Heart left ventricle (tissue), 16 donors: ENCODE measurements at regions not wholly inside any gene's neighbourhood (a gene's known extent, or its start where the extent isn't known, plus 50 kb on each side); places are given as distances from the start of the nearest gene placed in this dataset.

Experiments
- ATAC-seq, 4 donors: fragments of 200-7000 bp; cut with Tn5 transposase; one replicate each; pipeline ENCODE4 v1.9.1; 2020 to 2022; ENCODE audit warnings: moderate library complexity in 4 of 4, mild to moderate bottlenecking in 3 of 4, moderate number of reproducible peaks in 1 of 4
- DNase-seq, 5 donors: peaks; one replicate each; pipeline ENCODE4 v3.0.0-alpha.2; 2020
- H3K27ac ChIP-seq, 12 donors: fragments of 200-600 bp; sonication (generic) in 4 of 12; one replicate each; pipeline versions ENCODE4 v1.5.0 to v1.8.0; 2016 to 2022; ENCODE audit warnings: mild to moderate bottlenecking in 2 of 12
- H3K27me3 ChIP-seq, 9 donors: fragments of 200-600 bp; sonication (generic) in 2 of 9; one replicate each; pipeline versions ENCODE4 v1.5.1 to v1.8.0; 2016 to 2022; ENCODE audit warnings: mild to moderate bottlenecking in 3 of 9
- H3K36me3 ChIP-seq, 9 donors: fragments of 200-600 bp; sonication (generic) in 2 of 9; one replicate each; pipeline versions ENCODE4 v1.5.0 to v1.8.0; 2018 to 2022; ENCODE audit warnings: mild to moderate bottlenecking in 2 of 9
- H3K4me1 ChIP-seq, 12 donors: fragments of 200-600 bp; sonication (generic) in 4 of 12; one replicate each; pipeline versions ENCODE4 v1.5.0 to v1.8.0; 2016 to 2022; ENCODE audit warnings: mild to moderate bottlenecking in 3 of 12
- H3K4me3 ChIP-seq, 12 donors: fragments of 200-600 bp; sonication (generic) in 4 of 12; one replicate each; pipeline versions ENCODE4 v1.5.0 to v1.8.0; 2017 to 2022; ENCODE audit warnings: mild to moderate bottlenecking in 9 of 12, moderate library complexity in 4 of 12
- H3K9me3 ChIP-seq, 12 donors: fragments of 200-600 bp; sonication (generic) in 4 of 12; one replicate each; pipeline versions ENCODE4 v1.5.0 to v1.8.0; 2016 to 2022; ENCODE audit warnings: mild to moderate bottlenecking in 1 of 12
- POLR2A ChIP-seq, 2 donors: fragments of 450-650 bp; IDR thresholded peaks; one replicate each; pipeline ENCODE4 v1.6.1; 2017; ENCODE audit warnings: antibody characterized with exemption in 2 of 2, mild to moderate bottlenecking in 2 of 2, moderate library complexity in 2 of 2
- WGBS, 4 donors: extraction: QIAGEN DNeasy Blood & Tissue Kit in 2 of 4; methylation state at CpG; one replicate each; pipeline versions ENCODE4 v1.1.5 to v1.1.7; 2013 to 2018; 5-methylcytosine and 5-hydroxymethylcytosine counted together
- intact Hi-C, 10 donors: fragments of 100-400 bp; cut with DNase I; formaldehyde crosslinking; loops; one replicate each; pipeline versions ENCODE4 v1.11.1 to v1.14.2; 2022
- TF ChIP-seq, protein P1 (sequence below), 12 donors: fragments of 200-600 bp; sonication (generic) in 4 of 12; IDR thresholded peaks; one replicate each; pipeline versions ENCODE4 v1.5.0 to v1.8.0; 2018 to 2022; ENCODE audit warnings: antibody characterized with exemption in 12 of 12, mild to moderate bottlenecking in 5 of 12
- donor health status: ischemic (EF 13 %, LVEDD 7.1; RV severe dilation, severe dysfunction).
- donor health status: healthy with polysubstance abuse.
- donor health status: DM: no; HTN: yes; CAD: no.
- donor health status: DM: no; HTN: no; CAD: no.
- donor health status: ischemic (EF 25% LVEDD 6.9; RV normal size, moderate dysfunction).
- donor health status: ischemic (EF 25% LVEDD 5.7; RV mildly dilated, moderate dysfunction).
- donor health status: healthy.
- donor health status: DM: yes; HTN: yes; CAD: no.
- donor health status: ischemic (EF 35%, LVEDD 5.7; RV mildly dilated, moderate dysfunction).
- donor health status: nonischemic (EF 11% LVEDD 7.7; RV severe dilation, severe dysfunction).
- donor health status: DM: yes; HTN: yes; CAD: no.
- donor health status: PGD.
- donor health status: ischemic (EF 29% LVEDD 5.4; RV normal size, mild dysfunction).
- donor health status: nonischemic (EF 23%, LVEDD 6.1; RV moderate dilation, normal function).

DNA sequence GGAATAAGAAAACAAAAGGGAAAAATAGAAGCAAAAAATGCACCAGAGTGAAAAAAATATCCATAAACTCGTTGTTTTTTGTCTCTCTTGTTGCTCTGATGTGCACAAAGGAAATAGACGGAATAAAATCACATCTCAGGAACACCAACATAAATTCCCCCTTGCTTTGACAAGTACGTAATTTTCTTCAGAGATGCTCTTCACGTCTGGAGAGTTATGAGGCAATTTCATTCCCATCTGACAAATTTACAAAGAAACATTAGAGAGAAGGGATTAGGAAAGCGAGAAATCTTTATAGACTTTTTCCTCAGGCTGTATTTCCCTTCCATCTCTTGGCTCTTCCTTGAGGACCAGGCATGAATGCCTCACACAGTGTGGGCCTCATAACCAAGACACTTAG is 250.1 kb upstream of the ZFP64 start:
- Histone ChIP-seq H3K4me3 (no peak overlapping the region), H3K9me3 (no peaks in the 10 kb centered on the region), H3K27me3 (peaks cover 0 to 8% (median 0%) of the 10 kb centered on the region in 9 donors), H3K27ac (no peak overlapping the region), H3K36me3 (no peaks in the 10 kb centered on the region), H3K4me1 (no peaks in the 10 kb centered on the region)
- intact Hi-C loops, result no loop called here
- DNase-seq (no peak), ATAC-seq (no peak)
- 75 to 82% (median 78%) methylated on average over 5 of the region's 5 CpGs for WGBS, 4 donors
- no peak for TF ChIP-seq POLR2A (IDR thresholded peaks at IDR 0.05)
- TF ChIP-seq, protein P1, sequence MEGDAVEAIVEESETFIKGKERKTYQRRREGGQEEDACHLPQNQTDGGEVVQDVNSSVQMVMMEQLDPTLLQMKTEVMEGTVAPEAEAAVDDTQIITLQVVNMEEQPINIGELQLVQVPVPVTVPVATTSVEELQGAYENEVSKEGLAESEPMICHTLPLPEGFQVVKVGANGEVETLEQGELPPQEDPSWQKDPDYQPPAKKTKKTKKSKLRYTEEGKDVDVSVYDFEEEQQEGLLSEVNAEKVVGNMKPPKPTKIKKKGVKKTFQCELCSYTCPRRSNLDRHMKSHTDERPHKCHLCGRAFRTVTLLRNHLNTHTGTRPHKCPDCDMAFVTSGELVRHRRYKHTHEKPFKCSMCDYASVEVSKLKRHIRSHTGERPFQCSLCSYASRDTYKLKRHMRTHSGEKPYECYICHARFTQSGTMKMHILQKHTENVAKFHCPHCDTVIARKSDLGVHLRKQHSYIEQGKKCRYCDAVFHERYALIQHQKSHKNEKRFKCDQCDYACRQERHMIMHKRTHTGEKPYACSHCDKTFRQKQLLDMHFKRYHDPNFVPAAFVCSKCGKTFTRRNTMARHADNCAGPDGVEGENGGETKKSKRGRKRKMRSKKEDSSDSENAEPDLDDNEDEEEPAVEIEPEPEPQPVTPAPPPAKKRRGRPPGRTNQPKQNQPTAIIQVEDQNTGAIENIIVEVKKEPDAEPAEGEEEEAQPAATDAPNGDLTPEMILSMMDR (IDR thresholded peaks at IDR 0.05), result no peak

DNA sequence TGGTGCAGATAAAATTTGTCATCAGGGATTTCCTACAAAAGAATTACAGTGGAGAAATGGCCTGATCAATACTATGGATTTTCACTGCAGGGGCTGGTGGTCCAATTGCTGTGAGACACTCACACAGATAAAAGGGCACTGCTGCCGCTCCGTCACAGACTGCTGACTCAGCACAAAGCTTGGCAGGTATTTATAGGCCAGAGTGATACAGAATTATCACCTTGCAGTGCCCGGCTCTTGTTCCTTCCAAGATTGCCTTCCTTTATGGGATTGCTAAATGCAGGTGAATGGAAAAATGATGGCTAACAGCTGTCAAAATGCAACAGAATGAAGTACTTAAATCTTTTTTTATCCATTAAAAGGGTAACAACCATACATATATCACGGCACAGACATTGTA is 247.8 kb upstream of the ZFP64 start:
- Histone ChIP-seq H3K4me1 (no peaks in the 10 kb centered on the region), H3K27ac (no peak overlapping the region), H3K36me3 (no peaks in the 10 kb centered on the region), H3K9me3 (no peaks in the 10 kb centered on the region), H3K27me3 (peaks cover 0 to 8% (median 0%) of the 10 kb centered on the region in 9 donors), H3K4me3 (no peak overlapping the region)
- WGBS, 4 donors, result 46 to 55% (median 53%) methylated on average over 4 of the region's 4 CpGs
- intact Hi-C loops, result no loop called here
- ATAC-seq, result no peak
- TF ChIP-seq POLR2A (IDR thresholded peaks at IDR 0.05), result no peak
- TF ChIP-seq, protein P1 (IDR thresholded peaks at IDR 0.05), result no peak
- no peak for DNase-seq

- no peak for ATAC-seq
- H3K4me3 ChIP-seq, result no peak overlapping the region
- no peak for DNase-seq
- peaks cover 0 to 8% (median 0%) of the 10 kb centered on the region in 9 donors for H3K27me3 ChIP-seq
- H3K9me3 ChIP-seq, result no peaks in the 10 kb centered on the region
- intact Hi-C loops, result no loop called here
- no peaks in the 10 kb centered on the region for H3K36me3 ChIP-seq
- WGBS, 4 donors, result 37 to 57% (median 48%) methylated on average over 8 of the region's 8 CpGs
- no peaks in the 10 kb centered on the region for H3K4me1 ChIP-seq
- no peak overlapping the region for H3K27ac ChIP-seq
- TF ChIP-seq, protein P1 (IDR thresholded peaks at IDR 0.05), result no peak
- no peak for TF ChIP-seq POLR2A (IDR thresholded peaks at IDR 0.05)
Measured at GRCh38 chr20:52438326-52438963, 246.9 kb upstream of the ZFP64 start.

- WGBS, 4 donors, result 90 to 93% (median 90%) methylated on average over 5 of the region's 5 CpGs
- intact Hi-C loops, result no loop called here
- no peaks in the 10 kb centered on the region for H3K9me3 ChIP-seq
- no peak overlapping the region for H3K4me3 ChIP-seq
- ATAC-seq (no peak), DNase-seq (no peak)
- peaks cover 0 to 5% (median 0%) of the 10 kb centered on the region in 9 donors for H3K27me3 ChIP-seq
- H3K27ac ChIP-seq, result no peak overlapping the region
- H3K4me1 ChIP-seq, result no peaks in the 10 kb centered on the region
- no peaks in the 10 kb centered on the region for H3K36me3 ChIP-seq
- TF ChIP-seq, protein P1 (IDR thresholded peaks at IDR 0.05), result no peak
- TF ChIP-seq POLR2A (IDR thresholded peaks at IDR 0.05), result no peak
Measured at GRCh38 chr20:52434453-52434852, 242.9 kb upstream of the ZFP64 start.
